ENCODE measurements at regions not wholly inside any gene's neighbourhood (a gene's known extent, or its start where the extent isn't known, plus 50 kb on each side); places are given as distances from the start of the nearest gene placed in this dataset.

DNA sequence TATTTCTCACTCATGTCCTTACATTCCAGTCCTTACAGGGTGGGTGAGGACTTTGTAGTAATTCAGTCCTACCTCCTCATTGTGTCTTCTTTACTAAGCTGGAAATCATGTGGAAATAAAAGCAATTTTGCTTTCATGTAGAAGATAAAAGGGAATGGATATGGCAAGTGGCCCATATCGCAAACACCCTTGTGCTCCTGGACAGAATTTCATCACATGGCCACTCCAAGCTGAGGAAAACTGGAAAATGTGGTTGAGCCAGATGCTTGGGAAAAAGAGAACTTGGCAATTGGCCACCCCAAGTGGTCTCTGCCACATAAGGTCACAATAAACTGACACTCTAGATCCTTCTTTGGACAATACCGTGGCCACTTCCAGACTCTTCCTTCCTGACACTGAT, 64.2 kb upstream of the IFNG-AS1 start:
- TF ChIP-seq TAF1 (IDR thresholded peaks at IDR 0.05; ENCODE audit: low read depth, low read length) (no peak), POLR2AphosphoS5 (IDR thresholded peaks at IDR 0.05; ENCODE audit: low read depth, low read length) (no peak), POLR2A (IDR thresholded peaks at IDR 0.05; ENCODE audit: low read depth, low read length) (no peak), SPI1 (IDR thresholded peaks at IDR 0.05; ENCODE audit: low read depth, low read length) (no peak), POU2F2 (IDR thresholded peaks at IDR 0.05; ENCODE audit: low read depth, low read length) (no peak)
